ENCODE measurements at regions not wholly inside any gene's neighbourhood (a gene's known extent, or its start where the extent isn't known, plus 50 kb on each side); places are given as distances from the start of the nearest gene placed in this dataset.

- Histone ChIP-seq H4K20me1 (ENCODE audit: insufficient read depth) (no peaks in the 10 kb centered on the region), H3K4me2 (no peak overlapping the region), H3K9me3 (peaks cover 5% of the 10 kb centered on the region; the same call in 1 of the 2 replicates), H3K9me2 (no peaks in the 10 kb centered on the region), H3K79me2 (ENCODE audit: insufficient read depth) (no peaks in the 10 kb centered on the region), H3K4me1 (ENCODE audit: control insufficient read depth in 1 of 2, insufficient read depth in 2 of 2, low read depth in 1 of 2, low read length in 1 of 2) (0 out of 4 replicates have a peak, but pooled peaks cover 0 to 3% of the 10 kb centered on the region in 2 experiments), H3K4me3 (ENCODE audit: low read depth in 2 of 2, low read length in 1 of 2) (no peak overlapping the region), H3K27me3 (ENCODE audit: insufficient read depth) (no peaks in the 10 kb centered on the region), H3K27ac (ENCODE audit: low read depth in 2 of 2, low read length in 1 of 2) (no peak overlapping the region), H2AFZ (ENCODE audit: low read depth) (no peak overlapping the region), H3F3A (replicated peaks; ENCODE audit: insufficient read depth) (no peaks in the 10 kb centered on the region), H3K36me3 (replicated peaks in 1 of 2; ENCODE audit: control insufficient read depth in 1 of 2, insufficient read depth in 2 of 2, low read length in 1 of 2) (no peaks in the 10 kb centered on the region), H3K9ac (no peak overlapping the region)
- POLR2A ChIA-PET: no interaction called here
- TF ChIP-seq RFX5 (IDR thresholded peaks at IDR 0.05; ENCODE audit: low read length) (no peak), MXI1 (IDR thresholded peaks at IDR 0.05; ENCODE audit: low read depth, low read length) (no peak), ZBTB33 (IDR thresholded peaks at IDR 0.05; ENCODE audit: borderline replicate concordance, low read depth) (no peak), TCF12 (IDR thresholded peaks at IDR 0.05) (no peak), SMC3 (IDR thresholded peaks at IDR 0.05; ENCODE audit: low read depth, low read length) (no peak), TEAD4 (IDR thresholded peaks at IDR 0.05; ENCODE audit: borderline replicate concordance, insufficient read depth) (no peak), FOSL2 (IDR thresholded peaks at IDR 0.05; ENCODE audit: borderline replicate concordance, low read depth) (no peak), RCOR1 (IDR thresholded peaks at IDR 0.05; ENCODE audit: low read length) (no peak), FOXM1 (IDR thresholded peaks at IDR 0.05; ENCODE audit: low read depth) (no peak), MAX (IDR thresholded peaks at IDR 0.05; ENCODE audit: low read depth) (no peak), IRF3 (IDR thresholded peaks at IDR 0.05; ENCODE audit: low read depth, low read length) (no peak), CHD2 (IDR thresholded peaks at IDR 0.05; ENCODE audit: low read length, partially characterized antibody) (no peak), JUND (IDR thresholded peaks at IDR 0.05) (no peak), GABPA (IDR thresholded peaks at IDR 0.05; ENCODE audit: low read depth) (no peak), REST (IDR thresholded peaks at IDR 0.05; ENCODE audit: low read depth, low read length) (no peak), NRF1 (IDR thresholded peaks at IDR 0.05; ENCODE audit: low read depth, low read length) (no peak)
- CTCF ChIA-PET: interaction anchor here (1.5 to 2.4 kb wide), 2 partner anchors 11 to 1581 kb away, joined by 5 read pairs; no protein-coding TSS in a partner anchor
- no peak for DNase-seq
These were observed 413.2 kb upstream of the SLC14A2 start for GRCh38 chr18:45202061-45202460.

Data from SK-N-SH (cell line).